Activated CD4-positive, alpha-beta T cell treated with anti-CD3 and anti-CD28 coated beads, Interleukin-2, amount 50 U/mL, for 4 hours (primary cell): ENCODE measurements at regions not wholly inside any gene's neighbourhood (a gene's known extent, or its start where the extent isn't known, plus 50 kb on each side); places are given as distances from the start of the nearest gene placed in this dataset.
"Not testable (repeated sequence)": the region's sequence is repeated elsewhere in the genome, so short reads cannot be mapped to it uniquely, and the experiment has no call there.

ENCODE experiments used
- DNase-seq, 2 experiments: peaks; one replicate each; pipeline ENCODE4 v3.0.0-alpha.2; 2020

DNA sequence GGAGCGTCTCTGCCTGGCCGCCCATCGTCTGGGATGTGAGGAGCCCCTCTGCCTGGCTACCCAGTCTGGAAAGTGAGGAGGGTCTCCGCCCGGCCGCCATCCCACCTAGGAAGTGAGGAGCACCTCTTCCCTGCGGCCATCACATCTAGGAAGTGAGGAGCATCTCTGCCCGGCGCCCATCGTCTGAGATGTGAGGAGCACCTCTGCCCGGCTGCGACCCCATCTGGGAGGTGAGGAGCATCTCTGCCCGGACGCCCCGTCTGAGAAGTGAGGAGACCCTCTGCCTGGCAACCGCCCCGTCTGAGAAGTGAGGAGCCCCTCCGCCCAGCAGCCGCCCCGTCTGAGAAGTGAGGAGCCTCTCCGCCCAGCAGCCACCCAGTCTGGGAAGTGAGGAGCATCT is 84.5 kb downstream of the IDS start:
- DNase-seq, result not testable (repeated sequence)

GRCh38 chrX:149398027-149398426 is 107.1 kb downstream of the IDS start:
- DNase-seq, result no peak

DNA sequence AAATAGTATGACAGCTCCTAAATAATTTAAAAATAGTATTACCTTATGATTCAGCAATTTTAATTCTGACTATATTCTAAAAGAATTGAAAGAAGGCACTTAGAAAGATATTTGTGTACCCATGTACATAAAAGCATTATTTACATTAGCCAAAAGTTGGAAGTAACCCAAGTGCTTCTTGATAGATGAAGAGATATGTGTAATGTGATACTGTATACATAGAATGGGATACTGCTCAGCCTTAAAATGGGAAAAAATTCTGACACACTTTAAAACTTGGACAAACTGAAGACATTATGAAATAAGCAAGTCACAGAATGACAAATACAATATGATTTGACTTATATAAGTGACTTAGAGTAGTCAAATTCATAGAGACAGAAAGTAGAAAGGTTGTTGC is 112.2 kb downstream of the IDS start:
- no peak for DNase-seq

- no peak for DNase-seq
Measured at GRCh38 chrX:149383852-149384251, 121.3 kb downstream of the IDS start.

- no peak for DNase-seq
Measured at GRCh38 chrX:149374751-149375150, 130.4 kb downstream of the IDS start.

DNA sequence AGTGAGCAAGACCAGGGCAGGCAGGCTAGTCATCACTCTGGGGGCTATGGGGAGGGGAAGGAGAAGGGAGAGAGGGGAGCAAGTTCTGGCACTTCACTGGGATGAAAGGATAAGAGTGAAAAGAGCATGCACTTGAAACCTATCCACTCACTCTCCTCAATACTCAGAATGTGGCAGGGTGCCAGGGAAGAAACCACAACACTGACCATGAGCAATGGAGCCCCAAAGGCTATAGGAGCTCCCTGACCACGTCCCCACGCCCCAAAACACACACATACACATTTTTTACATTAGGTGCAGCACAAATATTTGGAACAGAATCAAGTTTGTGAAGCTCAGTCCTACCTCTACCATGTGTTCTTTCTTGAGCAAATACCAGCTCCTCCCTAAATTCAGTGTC is 132.2 kb downstream of the IDS start:
- no peak for DNase-seq

GRCh38 chrX:149371986-149372385 is 133.1 kb downstream of the IDS start:
- DNase-seq, result no peak

DNA sequence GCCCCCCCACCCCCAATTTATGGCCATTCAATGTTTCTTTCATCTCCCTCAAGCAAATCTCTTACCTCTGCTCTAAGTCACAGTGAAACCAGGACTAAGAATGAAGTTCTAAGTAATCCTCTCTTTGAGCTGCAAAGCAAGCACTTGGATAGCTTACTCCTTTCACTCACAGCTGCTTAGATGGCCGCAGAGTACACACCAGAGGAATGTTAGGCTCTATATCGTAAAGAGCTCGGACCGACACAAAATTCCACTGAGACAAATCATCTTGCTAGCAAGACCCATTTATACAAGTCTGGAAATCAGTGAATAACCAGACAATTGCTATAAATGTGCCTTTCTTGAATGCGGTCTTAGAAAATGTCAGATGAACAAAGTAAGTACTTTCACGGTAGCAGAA is 135.0 kb downstream of the IDS start:
- DNase-seq, result no peak

GRCh38 chrX:149365552-149365951 is 139.6 kb downstream of the IDS start:
- no peak for DNase-seq

DNA sequence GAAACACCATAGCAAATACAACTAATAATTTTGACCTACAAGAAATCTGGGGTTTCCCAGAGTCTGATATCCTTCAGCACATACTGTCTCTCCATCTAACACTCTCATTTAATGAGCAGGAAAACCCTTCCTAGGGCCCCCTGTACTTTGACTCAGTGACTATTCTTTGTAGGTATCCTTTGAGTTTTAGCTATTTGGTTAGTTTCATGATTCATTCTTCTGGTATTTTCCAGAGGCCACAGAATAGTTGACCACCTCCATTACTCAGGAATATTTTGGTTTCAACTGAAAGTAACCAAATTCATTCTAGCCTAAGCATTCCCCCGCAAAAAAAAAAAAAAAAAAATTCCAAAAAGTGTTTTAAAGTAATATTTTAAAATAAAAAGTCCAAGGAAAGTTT is 140.0 kb downstream of the IDS start:
- DNase-seq, result no peak

DNA sequence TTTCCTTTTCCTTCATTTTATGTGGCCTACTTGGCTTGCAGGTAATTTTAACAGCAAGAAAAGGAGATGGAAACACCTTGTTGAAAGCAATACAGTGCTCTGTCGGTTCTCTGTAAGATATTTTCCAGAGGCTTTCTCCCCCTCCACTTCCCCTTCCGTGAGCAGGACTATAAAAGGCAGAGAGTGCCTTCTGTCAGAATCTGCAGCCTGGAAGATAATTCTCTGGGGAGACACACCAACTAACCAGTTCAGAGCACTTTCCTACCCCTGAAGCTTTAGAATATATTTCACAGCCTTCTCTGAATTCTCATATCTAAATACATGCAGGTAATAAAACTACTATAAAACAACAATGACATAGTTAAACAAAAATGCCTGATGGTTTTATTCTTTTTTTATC is 141.1 kb downstream of the IDS start:
- DNase-seq, result no peak

GRCh38 chrX:149346306-149346705 is 158.8 kb downstream of the IDS start:
- no peak for DNase-seq

- DNase-seq, result no peak
Measured at GRCh38 chrX:149322316-149322715, 182.8 kb downstream of the IDS start.

DNA sequence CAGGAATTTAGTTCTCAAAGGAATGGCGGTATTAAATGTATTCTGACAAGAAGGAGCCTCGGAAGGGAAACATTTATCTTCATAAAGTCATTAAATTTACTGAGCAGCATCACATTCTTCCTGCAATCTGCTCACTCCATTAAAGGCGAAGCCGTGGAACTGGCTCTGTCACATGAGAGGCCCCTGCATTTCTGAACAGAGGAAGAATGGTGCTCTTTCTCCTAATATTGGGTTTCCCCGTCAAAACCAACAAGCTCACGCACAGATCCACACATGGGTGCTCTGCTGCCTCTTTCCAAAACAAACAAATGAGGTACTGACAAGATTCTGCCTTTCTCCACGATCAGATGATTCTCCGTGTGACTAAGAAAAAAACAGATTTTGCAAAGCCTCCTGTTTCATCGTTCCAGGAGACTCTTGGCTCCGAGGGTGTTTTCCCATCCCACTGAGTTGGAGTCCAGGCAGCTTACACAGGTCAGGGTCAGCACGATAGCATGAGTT is 191.2 kb downstream of the IDS start:
- DNase-seq, result no peak

DNA sequence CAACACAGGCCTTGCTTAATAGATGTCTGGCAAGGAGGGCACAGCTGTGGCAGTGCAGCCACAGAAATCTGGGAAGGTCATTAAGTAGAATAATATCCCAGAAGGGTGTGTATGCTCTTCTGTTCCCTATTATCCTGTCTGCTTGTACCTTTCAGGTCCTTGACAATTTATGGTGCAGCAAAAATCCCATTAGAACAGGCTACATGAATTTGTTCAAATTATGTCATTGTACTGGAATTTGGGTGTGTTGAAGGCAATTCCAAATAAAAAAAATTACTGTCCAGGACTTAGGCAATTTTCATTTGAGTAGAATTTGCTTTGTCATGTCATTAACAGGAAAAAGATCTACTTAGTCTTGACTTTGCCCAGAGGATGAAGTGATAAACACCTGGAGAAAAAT is 192.1 kb downstream of the IDS start:
- no peak for DNase-seq

GRCh38 chrX:149312097-149312496 is 193.0 kb downstream of the IDS start:
- no peak for DNase-seq

GRCh38 chrX:149302705-149303104 is 202.4 kb downstream of the IDS start:
- DNase-seq, result no peak

DNA sequence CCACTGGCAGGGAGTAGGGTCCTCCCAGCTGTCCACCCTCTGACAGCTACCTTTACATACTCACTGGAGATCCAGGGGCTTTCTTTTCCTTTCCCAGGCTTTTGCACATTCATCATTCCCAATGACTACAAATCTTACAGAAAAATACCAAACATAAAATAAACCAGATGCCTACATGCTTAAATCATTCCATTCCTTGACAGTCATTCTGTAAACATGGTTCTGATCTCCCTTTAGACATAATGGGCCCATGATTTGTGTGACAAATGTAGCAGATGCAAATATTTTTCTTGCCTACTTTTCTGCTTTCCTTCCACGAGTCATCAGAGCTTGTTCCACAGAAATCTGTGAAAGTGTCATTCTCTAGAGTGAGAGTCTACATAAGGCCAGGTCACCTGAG is 207.0 kb downstream of the IDS start:
- DNase-seq, result no peak

DNA sequence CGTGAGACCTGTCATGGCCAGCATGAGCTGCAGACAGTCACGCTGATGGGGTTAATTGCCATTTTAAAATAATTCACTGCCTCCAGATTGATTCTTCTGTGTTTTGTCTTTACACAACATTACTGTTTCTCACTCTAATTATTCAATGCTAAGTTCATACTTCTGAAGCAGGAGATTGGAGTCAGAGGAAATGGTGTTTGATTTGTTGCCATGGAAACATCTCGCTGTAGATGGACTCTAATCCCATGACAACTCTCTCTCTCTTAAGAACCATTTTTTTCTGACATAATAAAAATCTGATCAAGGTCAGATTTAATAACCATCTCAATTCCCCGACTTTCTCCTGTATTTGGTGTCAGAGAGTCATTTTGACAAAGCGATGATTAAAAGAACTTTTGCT is 209.0 kb downstream of the IDS start:
- no peak for DNase-seq

DNA sequence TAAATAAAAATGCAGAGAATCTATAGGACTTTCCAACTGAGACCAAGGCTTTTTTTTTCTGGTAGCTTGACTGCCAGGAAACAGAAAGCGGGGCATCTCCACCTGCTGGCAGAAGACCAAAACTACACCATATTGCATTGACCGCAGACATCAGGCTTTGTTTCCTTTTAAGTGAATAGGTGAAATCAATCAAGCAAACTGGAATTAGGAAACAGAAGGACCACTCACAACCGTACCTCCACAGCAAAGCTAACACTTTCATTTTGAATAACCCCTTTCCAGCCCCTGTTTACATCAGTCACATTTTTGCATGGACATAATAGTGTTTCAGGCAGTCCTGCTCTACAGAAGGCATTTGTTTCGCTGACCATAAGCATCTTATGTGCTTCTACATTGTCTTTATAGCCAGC is 218.2 kb downstream of the IDS start:
- peak; percentile 3 to 22 for DNase-seq

GRCh38 chrX:149284616-149285015 is 220.5 kb downstream of the IDS start:
- DNase-seq, result no peak

DNA sequence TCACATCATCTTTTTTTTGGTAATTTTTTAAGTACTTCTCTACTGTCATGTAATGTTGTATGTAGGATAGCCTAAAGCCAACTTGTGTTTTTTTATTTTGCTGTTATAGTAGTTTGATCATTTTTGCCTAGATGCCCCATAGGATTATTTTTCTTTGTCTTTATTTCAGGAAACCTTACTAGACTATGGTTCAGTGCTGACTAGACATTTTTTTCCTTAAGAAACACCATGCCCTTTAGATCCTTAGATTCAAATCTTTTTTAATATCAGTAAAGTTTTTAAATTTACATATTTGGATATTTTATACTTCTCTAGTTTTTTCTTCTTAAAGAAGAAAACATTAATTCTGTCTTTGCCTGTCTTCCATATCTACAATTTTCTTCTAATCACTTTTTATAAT is 221.3 kb downstream of the IDS start:
- no peak for DNase-seq

DNA sequence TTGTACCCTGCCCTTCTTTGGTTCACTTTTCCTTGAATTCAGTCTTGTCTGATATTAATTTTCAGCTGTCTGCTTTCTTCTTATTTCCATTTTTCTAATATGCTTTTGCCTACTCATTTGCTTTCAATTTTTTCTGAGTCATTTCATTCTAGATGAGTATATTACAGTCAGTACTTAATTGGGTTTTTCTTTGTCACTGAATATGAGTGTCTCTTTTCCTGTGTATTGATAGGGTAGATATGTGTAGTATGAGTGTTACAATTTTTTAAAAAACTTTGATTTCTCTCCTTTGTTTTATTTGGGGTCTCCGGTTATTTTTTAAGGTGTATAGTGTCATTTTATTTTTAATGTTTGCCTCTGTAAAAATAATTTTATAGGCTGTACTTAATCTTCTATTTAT is 222.2 kb downstream of the IDS start:
- DNase-seq, result no peak

GRCh38 chrX:149280011-149280410 is 225.1 kb downstream of the IDS start:
- no peak for DNase-seq

DNA sequence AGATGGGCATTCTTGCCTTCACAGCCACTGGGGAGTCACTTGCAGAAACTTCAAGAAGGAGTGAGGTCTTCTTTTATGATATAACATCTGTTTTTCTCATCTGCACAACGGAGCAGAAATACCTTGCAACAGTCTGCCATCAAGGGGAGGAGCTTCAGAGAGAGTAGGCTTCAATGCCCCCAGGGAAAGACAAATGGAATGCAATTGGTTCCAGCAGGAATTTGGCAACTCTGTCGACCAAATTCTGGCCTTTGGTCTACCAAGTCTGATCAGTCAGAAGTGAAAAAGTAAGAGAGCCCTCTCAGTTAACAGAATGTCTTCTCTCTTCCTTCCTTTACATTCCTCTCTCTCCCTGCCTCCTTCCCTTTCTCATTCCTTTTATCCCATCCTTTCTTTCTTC is 229.3 kb downstream of the IDS start:
- no peak for DNase-seq

DNA sequence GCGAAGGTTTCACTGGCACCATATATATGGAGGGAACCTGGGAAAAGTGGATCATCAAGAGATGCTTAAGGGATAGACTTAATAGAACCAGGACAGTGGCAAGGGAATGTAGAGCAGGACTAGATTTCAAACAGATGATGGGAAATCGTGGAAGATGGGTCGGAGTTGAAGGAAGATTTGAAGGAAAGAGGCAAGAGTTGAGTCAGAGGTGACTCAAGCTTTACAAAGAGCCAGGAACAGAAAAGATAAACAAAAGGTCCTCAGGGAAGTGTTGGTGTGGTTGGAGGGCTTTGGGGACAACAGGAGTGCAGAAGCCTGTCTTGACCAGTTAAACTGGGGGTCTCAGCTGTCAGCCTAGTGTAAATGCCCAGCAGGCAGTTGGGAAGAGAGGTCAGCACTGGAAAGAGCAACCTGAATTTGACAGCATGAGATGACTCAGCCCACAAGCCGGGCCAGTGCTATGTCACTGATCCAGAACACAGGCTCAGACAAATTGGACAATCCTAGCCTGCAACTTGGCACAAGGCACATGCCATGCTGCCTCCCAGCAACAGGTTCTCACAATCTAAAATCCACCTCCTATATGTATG is 230.5 kb downstream of the IDS start:
- no peak for DNase-seq
